Sigmoid colon (tissue), 6 donors: ENCODE measurements at regions not wholly inside any gene's neighbourhood (a gene's known extent, or its start where the extent isn't known, plus 50 kb on each side); places are given as distances from the start of the nearest gene placed in this dataset.

Source experiments
- DNase-seq: peaks from one replicate; pipeline ENCODE4 v3.0.0-alpha.2; 2019
- H3K27ac ChIP-seq, 4 donors: fragments of 200-600 bp; sonication (generic); one replicate each; pipeline ENCODE4 v1.5.1; 2016 to 2019; ENCODE audit warnings: mild to moderate bottlenecking in 1 of 4
- H3K27me3 ChIP-seq, 3 donors: fragments of 200-600 bp; sonication (generic); one replicate each; pipeline ENCODE4 v1.5.1; 2019; ENCODE audit warnings: mild to moderate bottlenecking in 1 of 3
- H3K36me3 ChIP-seq, 4 donors: fragments of 200-600 bp; sonication (generic); one replicate each; pipeline ENCODE4 v1.5.1; 2016 to 2019
- H3K4me1 ChIP-seq, 4 donors: fragments of 200-600 bp; sonication (generic); one replicate each; pipeline ENCODE4 v1.5.1; 2017 to 2019
- H3K4me3 ChIP-seq, 4 donors: fragments of 200-600 bp; sonication (generic); one replicate each; pipeline ENCODE4 v1.5.1; 2017 to 2019; ENCODE audit warnings: mild to moderate bottlenecking in 2 of 4, moderate library complexity in 1 of 4
- H3K9me3 ChIP-seq, 4 donors: fragments of 200-600 bp in 3 of 4; sonication (generic) in 3 of 4; one replicate each; pipeline versions ENCODE4 v1.5.1 to v1.6.1; 2013 to 2019
- CTCF ChIP-seq, 4 experiments: fragments of 450-650 bp in 3 of 4; fragments of 200-600 bp in 1 of 4; IDR thresholded peaks; one replicate each; pipeline ENCODE4 v1.5.1; 2016 to 2019; ENCODE audit warnings: antibody characterized with exemption in 4 of 4, mild to moderate bottlenecking in 3 of 4, moderate library complexity in 2 of 4
- EP300 ChIP-seq, 4 donors: sonication (generic); formaldehyde crosslinking; IDR thresholded peaks; one replicate each; pipeline ENCODE4 v1.6.1; 2017; ENCODE audit warnings: antibody characterized with exemption in 4 of 4
- POLR2A ChIP-seq, 2 donors: fragments of 450-650 bp; IDR thresholded peaks; one replicate each; pipeline ENCODE4 v1.6.1; 2016; ENCODE audit warnings: antibody characterized with exemption in 2 of 2, mild to moderate bottlenecking in 2 of 2, moderate library complexity in 2 of 2
- POLR2AphosphoS5 ChIP-seq, 4 donors: sonication (generic); formaldehyde crosslinking; IDR thresholded peaks; one replicate each; pipeline ENCODE4 v1.6.1; 2017; ENCODE audit warnings: antibody characterized with exemption in 4 of 4
- WGBS, 2 donors: extraction: QIAGEN DNeasy Blood & Tissue Kit; methylation state at CpG; one replicate each; pipeline ENCODE4 v1.1.7; 2013; 5-methylcytosine and 5-hydroxymethylcytosine counted together
- intact Hi-C: fragments of 100-400 bp; cut with DNase I; formaldehyde crosslinking; loops from one replicate; pipeline ENCODE4 v1.15.1; 2023
- small RNA-seq, 3 donors: library from RNA; depleted of rRNA; stranded (forward); fragments of <200 nt; gene quantifications; one replicate each; pipeline ENCODE3, GENCODE V24; 2016
- donor health status: healthy with polysubstance abuse.
- donor health status: healthy.

GRCh38 chr22:25508761-25509321 lies 55.6 kb upstream of the GRK3 start:
- intact Hi-C loops: no loop called here
- no peak for TF ChIP-seq EP300 (IDR thresholded peaks at IDR 0.05)
- H3K4me1 ChIP-seq: no peaks in the 10 kb centered on the region
- whole genome bisulfite sequencing, 2 donors: 61 to 87% methylated on average over 5 of the region's 5 CpGs
- H3K9me3 ChIP-seq: no peaks in the 10 kb centered on the region
- no peak for DNase-seq
- H3K27ac ChIP-seq: no peak overlapping the region
- no peaks in the 10 kb centered on the region for H3K27me3 ChIP-seq
- no peak overlapping the region for H3K4me3 ChIP-seq
- peaks cover 0 to 5% (median 0%) of the 10 kb centered on the region in 4 donors for H3K36me3 ChIP-seq

- H3K27ac ChIP-seq: no peak overlapping the region
- intact Hi-C loops: no loop called here
- no peak overlapping the region for H3K4me3 ChIP-seq
- H3K36me3 ChIP-seq: peaks cover 0 to 5% (median 0%) of the 10 kb centered on the region in 4 donors
- DNase-seq: peak; percentile 75
- no peaks in the 10 kb centered on the region for H3K4me1 ChIP-seq
- H3K27me3 ChIP-seq: no peaks in the 10 kb centered on the region
- H3K9me3 ChIP-seq: no peaks in the 10 kb centered on the region
- 60 to 71% methylated on average over 5 of the region's 5 CpGs for WGBS, 2 donors
- TF ChIP-seq POLR2A (IDR thresholded peaks at IDR 0.05): no peak
- TF ChIP-seq POLR2AphosphoS5 (IDR thresholded peaks at IDR 0.05): peak in 2 of 4 donors; percentile 12 to 62
- TF ChIP-seq EP300 (IDR thresholded peaks at IDR 0.05): no peak
- TF ChIP-seq CTCF (IDR thresholded peaks at IDR 0.05): no peak
These were observed 55.1 kb upstream of the GRK3 start for GRCh38 chr22:25509374-25509791.

- WGBS, 2 donors: 31 to 82% methylated on average over 3 of the region's 3 CpGs
- intact Hi-C loops: no loop called here
- no peaks in the 10 kb centered on the region for H3K27me3 ChIP-seq
These were observed 53.6 kb upstream of the GRK3 start for GRCh38 chr22:25510876-25511275.

GRCh38 chr22:25511725-25512124 lies 52.8 kb upstream of the GRK3 start:
- intact Hi-C loops: no loop called here
- Histone ChIP-seq H3K4me3 (no peak overlapping the region), H3K9me3 (no peaks in the 10 kb centered on the region), H3K27me3 (no peaks in the 10 kb centered on the region), H3K36me3 (peaks cover 0 to 5% (median 0%) of the 10 kb centered on the region in 4 donors), H3K27ac (no peak overlapping the region), H3K4me1 (no peaks in the 10 kb centered on the region)
- no peak for DNase-seq
- TF ChIP-seq POLR2A (IDR thresholded peaks at IDR 0.05): no peak
- no peak for TF ChIP-seq POLR2AphosphoS5 (IDR thresholded peaks at IDR 0.05)
- TF ChIP-seq CTCF (IDR thresholded peaks at IDR 0.05): no peak
- TF ChIP-seq EP300 (IDR thresholded peaks at IDR 0.05): no peak
- 88 to 94% methylated on average over 3 of the region's 3 CpGs for WGBS, 2 donors

More at GRCh38 chr22:25510876-25511275, 53.6 kb upstream of the GRK3 start:
- Histone ChIP-seq H3K4me1 (no peaks in the 10 kb centered on the region), H3K27ac (no peak overlapping the region), H3K4me3 (no peak overlapping the region), H3K36me3 (peaks cover 0 to 5% (median 0%) of the 10 kb centered on the region in 4 donors), H3K9me3 (no peaks in the 10 kb centered on the region)
- no peak for DNase-seq
- TF ChIP-seq CTCF (IDR thresholded peaks at IDR 0.05): no peak
- TF ChIP-seq EP300 (IDR thresholded peaks at IDR 0.05): no peak

GRCh38 chr22:25514436-25515180 lies 49.9 kb upstream of the GRK3 start:
- Histone ChIP-seq H3K36me3 (peaks cover 0 to 5% (median 0%) of the 10 kb centered on the region in 4 donors), H3K4me3 (no peak overlapping the region), H3K9me3 (no peaks in the 10 kb centered on the region), H3K4me1 (no peaks in the 10 kb centered on the region), H3K27ac (no peak overlapping the region), H3K27me3 (no peaks in the 10 kb centered on the region)
- WGBS, 2 donors: 78 to 81% methylated on average over 13 of the region's 13 CpGs
- intact Hi-C loops: no loop called here
- TF ChIP-seq EP300 (IDR thresholded peaks at IDR 0.05) (no peak), POLR2AphosphoS5 (IDR thresholded peaks at IDR 0.05) (no peak), POLR2A (IDR thresholded peaks at IDR 0.05) (no peak), CTCF (IDR thresholded peaks at IDR 0.05) (no peak)
- no peak for DNase-seq

Small RNA genes lying in the stretch of these regions (small RNA-seq; reads per million reads assigned to genes)
- gene IGLL3P (0 reads per million in 3 donors), gene MIR6817 (0 reads per million in 3 donors)
